WI38 (cell line): ENCODE measurements at regions not wholly inside any gene's neighbourhood (a gene's known extent, or its start where the extent isn't known, plus 50 kb on each side); places are given as distances from the start of the nearest gene placed in this dataset.

Experiments used
- H3K4me3 ChIP-seq: 2 replicates; pipeline ENCODE4 v1.5.1; 2011; ENCODE audit warnings: low read depth, mild to moderate bottlenecking, control low read depth, low read length
- TF ChIP-seq, protein P1 (sequence below): IDR thresholded peaks from 2 replicates; pipeline ENCODE4 v1.5.1; 2012; ENCODE audit warnings: low read depth, mild to moderate bottlenecking, control low read depth, low read length

DNA sequence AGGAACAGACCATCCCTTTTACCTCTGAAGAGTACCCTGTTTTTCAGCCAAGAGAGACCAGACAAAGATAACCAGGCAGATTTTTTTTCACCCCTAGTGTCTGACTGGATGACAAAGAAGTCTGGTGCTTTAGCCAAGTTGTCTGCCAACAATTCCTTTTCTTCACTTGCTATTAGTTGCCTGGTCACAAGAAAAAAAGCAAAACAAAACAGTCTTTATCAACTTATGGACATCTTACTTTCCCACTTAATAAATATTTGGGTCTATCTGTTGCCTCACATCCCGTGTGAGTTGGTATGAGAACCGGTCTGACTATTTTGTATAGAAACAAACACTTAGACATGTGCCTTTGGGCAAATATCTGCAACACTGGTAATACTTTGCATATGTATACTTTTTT is 662.9 kb downstream of the PLPP3 start:
- TF ChIP-seq, protein P1, sequence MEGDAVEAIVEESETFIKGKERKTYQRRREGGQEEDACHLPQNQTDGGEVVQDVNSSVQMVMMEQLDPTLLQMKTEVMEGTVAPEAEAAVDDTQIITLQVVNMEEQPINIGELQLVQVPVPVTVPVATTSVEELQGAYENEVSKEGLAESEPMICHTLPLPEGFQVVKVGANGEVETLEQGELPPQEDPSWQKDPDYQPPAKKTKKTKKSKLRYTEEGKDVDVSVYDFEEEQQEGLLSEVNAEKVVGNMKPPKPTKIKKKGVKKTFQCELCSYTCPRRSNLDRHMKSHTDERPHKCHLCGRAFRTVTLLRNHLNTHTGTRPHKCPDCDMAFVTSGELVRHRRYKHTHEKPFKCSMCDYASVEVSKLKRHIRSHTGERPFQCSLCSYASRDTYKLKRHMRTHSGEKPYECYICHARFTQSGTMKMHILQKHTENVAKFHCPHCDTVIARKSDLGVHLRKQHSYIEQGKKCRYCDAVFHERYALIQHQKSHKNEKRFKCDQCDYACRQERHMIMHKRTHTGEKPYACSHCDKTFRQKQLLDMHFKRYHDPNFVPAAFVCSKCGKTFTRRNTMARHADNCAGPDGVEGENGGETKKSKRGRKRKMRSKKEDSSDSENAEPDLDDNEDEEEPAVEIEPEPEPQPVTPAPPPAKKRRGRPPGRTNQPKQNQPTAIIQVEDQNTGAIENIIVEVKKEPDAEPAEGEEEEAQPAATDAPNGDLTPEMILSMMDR: no peak
- no peak overlapping the region for H3K4me3 ChIP-seq

DNA sequence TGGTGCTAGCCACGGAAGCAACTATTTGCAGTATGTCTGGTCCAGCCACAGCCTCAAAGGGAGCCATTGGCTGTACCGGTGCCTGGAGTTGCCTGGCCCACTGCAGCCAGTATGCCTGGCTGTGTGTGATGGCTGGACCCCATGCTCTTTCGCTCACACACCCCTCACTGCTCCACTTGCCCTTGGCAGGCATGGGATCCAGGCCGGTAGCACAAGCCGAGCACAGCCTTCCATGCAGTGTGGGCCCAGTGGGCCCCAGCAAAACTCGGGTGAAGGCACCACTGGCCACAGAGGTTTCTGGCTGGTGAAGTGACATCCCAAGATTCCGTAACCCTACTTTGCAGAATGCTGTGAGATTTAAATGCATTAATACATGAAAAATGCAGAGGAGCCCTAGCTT is 665.8 kb downstream of the PLPP3 start:
- TF ChIP-seq, protein P1: no peak
- H3K4me3 ChIP-seq: no peak overlapping the region

DNA sequence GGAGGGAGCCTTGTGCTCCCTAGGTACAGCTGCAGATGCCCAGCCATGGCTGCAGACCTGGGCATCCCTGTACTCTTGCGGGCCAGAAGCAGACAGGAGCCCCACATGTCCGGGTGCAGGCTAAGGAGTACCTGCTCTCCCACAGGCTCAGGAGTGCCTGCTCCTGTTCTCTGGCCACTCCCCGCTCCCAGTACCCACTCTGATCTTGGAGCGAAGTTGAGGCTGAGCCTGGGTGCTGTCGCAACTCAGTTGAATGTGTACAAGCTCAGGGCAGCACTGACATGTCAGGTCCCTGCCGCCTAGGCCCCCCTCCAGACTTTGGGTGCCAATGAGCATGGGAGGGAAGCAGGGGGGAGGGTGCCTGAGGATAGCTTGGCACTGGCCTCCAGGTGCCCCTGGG is 666.9 kb downstream of the PLPP3 start:
- H3K4me3 ChIP-seq: no peak overlapping the region
- TF ChIP-seq, protein P1: no peak

DNA sequence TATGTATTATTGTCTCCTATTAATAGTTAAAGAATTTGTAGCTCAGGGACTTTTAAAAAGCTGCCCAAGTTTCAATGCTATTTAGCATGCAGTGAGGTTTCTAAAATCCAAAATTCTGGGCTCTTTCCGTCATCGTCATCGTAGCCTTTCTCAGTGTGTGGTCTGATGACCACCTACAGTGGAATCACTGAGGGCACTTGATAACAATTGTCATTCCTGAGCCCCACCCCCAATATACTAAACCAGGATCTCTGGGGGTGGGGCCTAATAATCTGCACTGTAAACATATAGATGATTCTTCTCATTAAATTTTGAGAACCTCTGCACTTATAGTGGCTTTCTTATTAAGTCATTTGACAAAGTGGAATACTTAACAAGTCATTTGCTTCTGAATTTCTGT is 674.8 kb downstream of the PLPP3 start:
- TF ChIP-seq, protein P1: no peak
- H3K4me3 ChIP-seq: no peak overlapping the region

DNA sequence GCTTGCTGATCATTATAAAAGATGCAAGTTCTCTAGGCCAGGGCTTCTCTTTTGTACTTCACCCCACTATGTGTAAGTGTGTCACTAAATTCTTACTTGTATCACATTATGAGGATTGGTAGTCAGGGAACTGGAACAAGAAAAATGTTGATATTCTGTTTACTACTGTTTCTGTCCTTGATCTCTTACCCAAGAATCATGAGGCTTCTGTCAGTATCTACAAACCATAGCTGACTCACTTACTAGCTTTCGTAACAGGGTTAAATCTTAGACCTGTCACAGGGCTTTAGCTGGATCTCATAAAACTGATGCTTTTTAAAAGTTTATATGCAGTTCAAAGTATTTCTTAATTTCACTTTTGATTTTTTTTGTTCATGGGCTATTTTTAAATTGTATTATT is 681.2 kb downstream of the PLPP3 start:
- H3K4me3 ChIP-seq: no peak overlapping the region
- TF ChIP-seq, protein P1: no peak

DNA sequence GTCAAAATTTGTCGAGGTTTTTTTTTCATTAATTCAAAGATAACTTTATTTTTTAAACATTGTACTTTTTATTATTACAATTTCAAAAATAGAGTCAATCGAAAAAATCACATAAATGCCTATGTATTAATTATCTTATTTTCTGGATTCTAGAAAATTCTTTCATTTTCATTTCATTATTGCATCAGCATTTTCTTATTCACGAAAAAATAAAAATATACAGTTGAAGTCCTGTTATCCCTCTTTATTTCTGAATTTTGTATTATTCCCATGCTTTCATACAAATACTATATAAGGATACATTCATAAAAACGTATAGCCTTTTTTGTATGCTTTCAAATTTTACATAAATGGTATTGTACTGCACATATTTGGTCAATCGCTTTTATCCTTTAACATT is 681.0 kb upstream of the USP24 start:
- TF ChIP-seq, protein P1: no peak
- H3K4me3 ChIP-seq: no peak overlapping the region

DNA sequence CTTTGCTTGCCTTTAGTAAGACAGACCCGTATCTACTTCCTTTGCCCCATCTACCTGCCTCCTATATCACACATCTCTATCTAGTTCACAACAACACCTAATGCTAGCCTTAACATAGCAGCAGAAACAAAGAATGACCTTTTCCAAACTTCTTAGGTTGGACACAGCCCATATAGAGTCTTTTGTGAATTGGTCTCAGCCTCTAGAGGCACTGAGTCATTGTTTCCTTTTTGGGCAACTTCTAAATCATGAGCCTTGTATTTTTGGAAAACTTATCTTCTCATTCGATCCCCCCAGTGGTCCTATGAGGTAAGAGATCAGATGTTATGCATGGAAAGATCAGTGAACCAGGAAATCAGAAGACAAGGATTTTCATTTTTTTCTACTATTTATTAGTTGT is 679.4 kb upstream of the USP24 start:
- no peak overlapping the region for H3K4me3 ChIP-seq
- TF ChIP-seq, protein P1: no peak
